ENCODE measurements at regions not wholly inside any gene's neighbourhood (a gene's known extent, or its start where the extent isn't known, plus 50 kb on each side); places are given as distances from the start of the nearest gene placed in this dataset.

DNA sequence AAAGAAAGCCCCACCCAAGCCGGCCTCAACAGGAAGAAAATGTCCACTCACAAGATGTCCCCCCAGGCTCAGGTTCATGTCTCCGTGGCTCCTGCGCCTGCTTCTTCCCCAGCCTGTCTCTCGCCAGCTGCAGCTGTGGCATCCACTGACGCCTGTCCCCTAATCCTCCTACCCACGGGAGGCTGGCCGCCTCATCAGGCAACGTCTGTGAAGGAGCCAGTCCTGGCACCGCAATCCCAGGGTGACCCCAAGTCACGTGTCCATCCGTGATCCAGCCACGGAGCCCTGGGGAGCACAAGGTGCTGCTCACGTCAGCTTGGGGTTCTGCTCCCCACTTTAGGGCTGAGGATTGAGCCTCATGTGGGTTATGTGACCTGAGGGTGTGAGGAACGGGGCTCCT lies 640.3 kb downstream of the CDH26 start:
- Histone ChIP-seq H3K36me3 (no peaks in the 10 kb centered on the region), H3K27ac (no peak overlapping the region), H3K9me3 (no peaks in the 10 kb centered on the region), H3K4me3 (no peak overlapping the region), H3K27me3 (no peaks in the 10 kb centered on the region), H3K4me1 (ENCODE audit: insufficient read depth) (no peaks in the 10 kb centered on the region)
- WGBS, 3 donors, result 83 to 91% (median 84%) methylated on average over 14 of the region's 14 CpGs
- intact Hi-C loops (cut with DNase I), result no loop called here
- TF ChIP-seq EP300 (IDR thresholded peaks at IDR 0.05) (no peak), POLR2A (IDR thresholded peaks at IDR 0.05) (no peak)
- TF ChIP-seq, protein P1, sequence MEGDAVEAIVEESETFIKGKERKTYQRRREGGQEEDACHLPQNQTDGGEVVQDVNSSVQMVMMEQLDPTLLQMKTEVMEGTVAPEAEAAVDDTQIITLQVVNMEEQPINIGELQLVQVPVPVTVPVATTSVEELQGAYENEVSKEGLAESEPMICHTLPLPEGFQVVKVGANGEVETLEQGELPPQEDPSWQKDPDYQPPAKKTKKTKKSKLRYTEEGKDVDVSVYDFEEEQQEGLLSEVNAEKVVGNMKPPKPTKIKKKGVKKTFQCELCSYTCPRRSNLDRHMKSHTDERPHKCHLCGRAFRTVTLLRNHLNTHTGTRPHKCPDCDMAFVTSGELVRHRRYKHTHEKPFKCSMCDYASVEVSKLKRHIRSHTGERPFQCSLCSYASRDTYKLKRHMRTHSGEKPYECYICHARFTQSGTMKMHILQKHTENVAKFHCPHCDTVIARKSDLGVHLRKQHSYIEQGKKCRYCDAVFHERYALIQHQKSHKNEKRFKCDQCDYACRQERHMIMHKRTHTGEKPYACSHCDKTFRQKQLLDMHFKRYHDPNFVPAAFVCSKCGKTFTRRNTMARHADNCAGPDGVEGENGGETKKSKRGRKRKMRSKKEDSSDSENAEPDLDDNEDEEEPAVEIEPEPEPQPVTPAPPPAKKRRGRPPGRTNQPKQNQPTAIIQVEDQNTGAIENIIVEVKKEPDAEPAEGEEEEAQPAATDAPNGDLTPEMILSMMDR (IDR thresholded peaks at IDR 0.05), result no peak
- no peak for DNase-seq

DNA sequence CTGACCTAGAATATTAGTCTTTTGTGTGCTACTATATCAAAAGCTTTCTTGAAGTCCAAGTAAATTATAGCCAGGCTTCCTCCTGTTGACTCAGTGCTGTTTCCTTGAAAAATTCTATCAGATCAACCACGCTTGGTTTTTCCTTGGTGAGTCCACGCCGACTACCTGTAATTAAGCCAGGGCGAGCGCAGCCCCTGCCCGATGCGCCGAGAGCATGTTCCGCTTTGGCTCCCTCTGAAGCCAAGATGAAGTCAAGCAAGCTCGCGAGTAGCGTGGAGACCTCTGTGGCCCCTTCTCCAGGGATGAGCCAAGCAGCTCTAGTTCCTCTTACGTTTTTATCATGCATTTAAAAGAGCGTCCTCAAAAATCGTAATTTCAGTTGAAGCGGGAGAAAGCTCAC lies 641.2 kb downstream of the CDH26 start:
- no peak overlapping the region for H3K27ac ChIP-seq
- TF ChIP-seq, protein P1 (IDR thresholded peaks at IDR 0.05), result no peak
- TF ChIP-seq POLR2A (IDR thresholded peaks at IDR 0.05) (no peak), EP300 (IDR thresholded peaks at IDR 0.05) (no peak)
- no peaks in the 10 kb centered on the region for H3K36me3 ChIP-seq
- no peaks in the 10 kb centered on the region for H3K27me3 ChIP-seq
- WGBS, 3 donors, result 90 to 94% (median 91%) methylated on average over 16 of the region's 16 CpGs
- DNase-seq, result no peak
- no peaks in the 10 kb centered on the region for H3K4me1 ChIP-seq (ENCODE audit: insufficient read depth)
- H3K9me3 ChIP-seq, result no peaks in the 10 kb centered on the region
- H3K4me3 ChIP-seq, result no peak overlapping the region
- intact Hi-C loops (cut with DNase I), result no loop called here

DNA sequence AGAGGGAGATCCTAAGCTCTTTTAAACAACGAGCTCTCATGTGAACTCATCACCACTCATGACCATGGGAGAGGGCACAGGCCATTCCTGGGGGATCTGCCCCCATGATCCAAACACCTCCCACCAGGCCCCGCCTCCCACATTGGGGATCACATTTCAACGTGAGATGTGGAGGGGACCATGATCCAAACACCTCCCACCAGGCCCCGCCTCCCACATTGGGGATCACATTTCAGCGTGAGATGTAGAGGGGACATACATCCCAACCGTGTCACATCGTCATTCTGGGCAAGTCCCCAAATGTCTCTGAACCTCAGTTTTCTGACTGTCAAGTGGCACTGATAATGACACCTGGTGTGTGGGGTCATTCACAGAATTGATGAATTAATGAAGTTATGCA lies 641.8 kb downstream of the CDH26 start:
- H3K36me3 ChIP-seq, result no peaks in the 10 kb centered on the region
- WGBS, 3 donors, result 67 to 76% (median 73%) methylated on average over 7 of the region's 7 CpGs
- no peak for DNase-seq
- intact Hi-C loops (cut with DNase I), result no loop called here
- no peaks in the 10 kb centered on the region for H3K9me3 ChIP-seq
- H3K27me3 ChIP-seq, result no peaks in the 10 kb centered on the region
- TF ChIP-seq, protein P1 (IDR thresholded peaks at IDR 0.05), result no peak
- no peak for TF ChIP-seq EP300 (IDR thresholded peaks at IDR 0.05)
- TF ChIP-seq POLR2A (IDR thresholded peaks at IDR 0.05), result no peak
- H3K4me1 ChIP-seq (ENCODE audit: insufficient read depth), result no peaks in the 10 kb centered on the region
- no peak overlapping the region for H3K4me3 ChIP-seq
- no peak overlapping the region for H3K27ac ChIP-seq

DNA sequence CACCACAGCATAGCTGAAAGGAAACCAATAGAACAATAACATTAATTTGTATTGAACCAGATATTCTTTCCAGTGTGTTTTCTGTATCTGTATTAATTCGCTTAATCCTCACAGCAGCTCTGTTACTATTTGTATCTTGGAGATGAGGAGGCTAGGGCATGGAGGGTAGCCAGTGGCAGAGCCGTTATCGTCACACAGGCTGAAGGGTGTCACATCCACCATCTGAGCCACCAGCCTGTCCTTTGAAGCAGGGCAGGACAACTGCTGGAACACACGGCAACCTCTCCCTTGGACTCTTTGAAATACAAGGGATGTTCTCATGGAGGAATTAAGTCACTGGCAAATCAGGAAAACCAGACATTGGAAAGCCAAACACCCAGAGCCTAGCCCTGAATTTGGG lies 628.0 kb upstream of the CDH4 start:
- no peaks in the 10 kb centered on the region for H3K4me1 ChIP-seq (ENCODE audit: insufficient read depth)
- H3K27ac ChIP-seq, result no peak overlapping the region
- intact Hi-C loops (cut with DNase I), result no loop called here
- H3K36me3 ChIP-seq, result no peaks in the 10 kb centered on the region
- TF ChIP-seq, protein P1 (IDR thresholded peaks at IDR 0.05), result no peak
- no peak for TF ChIP-seq POLR2A (IDR thresholded peaks at IDR 0.05)
- no peak for TF ChIP-seq EP300 (IDR thresholded peaks at IDR 0.05)
- WGBS, 3 donors, result 75 to 81% (median 77%) methylated on average over 4 of the region's 4 CpGs
- H3K9me3 ChIP-seq, result no peaks in the 10 kb centered on the region
- no peak overlapping the region for H3K4me3 ChIP-seq
- no peak for DNase-seq
- H3K27me3 ChIP-seq, result no peaks in the 10 kb centered on the region
